Fibroblast of lung (primary cell): ENCODE measurements at regions not wholly inside any gene's neighbourhood (a gene's known extent, or its start where the extent isn't known, plus 50 kb on each side); places are given as distances from the start of the nearest gene placed in this dataset.

Source experiments
- DNase-seq, 2 donors: peaks; one replicate each; pipeline versions ENCODE4 v3.0.0 to v3.0.0-alpha.2; 2010; ENCODE audit warnings: low read depth in 2 of 2
- H2AFZ ChIP-seq: 2 replicates; pipeline ENCODE4 v1.5.1; 2012; ENCODE audit warnings: low read length, control low read depth, inconsistent platforms
- H3K27ac ChIP-seq: 2 replicates; pipeline ENCODE4 v1.5.1; 2011; ENCODE audit warnings: low read length, control low read depth; ENCODE audit not compliant: insufficient read depth
- H3K27me3 ChIP-seq: 2 replicates; pipeline ENCODE4 v1.5.1; 2011; ENCODE audit warnings: mild to moderate bottlenecking, low read length; ENCODE audit not compliant: control insufficient read depth, insufficient read depth
- H3K36me3 ChIP-seq: 2 replicates; pipeline ENCODE4 v1.5.1; 2011; ENCODE audit warnings: low read length; ENCODE audit not compliant: control insufficient read depth, insufficient read depth
- H3K4me1 ChIP-seq: 2 replicates; pipeline ENCODE4 v1.5.1; 2011; ENCODE audit warnings: low read length; ENCODE audit not compliant: control insufficient read depth, insufficient read depth; ENCODE audit errors: extremely low read depth
- H3K4me2 ChIP-seq: 2 replicates; pipeline ENCODE4 v1.5.1; 2011; ENCODE audit warnings: low read length, control low read depth; ENCODE audit not compliant: insufficient read depth; ENCODE audit errors: extremely low read depth
- H3K4me3 ChIP-seq, 4 experiments: fragments of 200-600 bp in 1 of 4; sonication (generic) in 1 of 4; replicated peaks in 1 of 4; 2 replicates each; pipeline ENCODE4 v1.5.1; 2011 to 2016; ENCODE audit warnings: low read length in 4 of 4, low read depth in 3 of 4, mild to moderate bottlenecking in 3 of 4, control low read depth in 2 of 4, inconsistent platforms in 1 of 4, mixed read lengths in 1 of 4; ENCODE audit not compliant: insufficient read depth in 1 of 4; ENCODE audit errors: control extremely low read depth in 1 of 4
- H3K79me2 ChIP-seq: 2 replicates; pipeline ENCODE4 v1.5.1; 2012; ENCODE audit warnings: mild to moderate bottlenecking, low read length, inconsistent platforms; ENCODE audit not compliant: control insufficient read depth, insufficient read depth
- H3K9ac ChIP-seq: 2 replicates; pipeline ENCODE4 v1.5.1; 2011; ENCODE audit warnings: mild to moderate bottlenecking, low read length, control low read depth; ENCODE audit not compliant: insufficient read depth
- H3K9me3 ChIP-seq: 2 replicates; pipeline ENCODE4 v1.5.1; 2012; ENCODE audit warnings: low read depth, low read length; ENCODE audit not compliant: control insufficient read depth, insufficient read depth
- H4K20me1 ChIP-seq: 2 replicates; pipeline ENCODE4 v1.5.1; 2011; ENCODE audit warnings: low read length; ENCODE audit not compliant: control insufficient read depth, insufficient read depth; ENCODE audit errors: extremely low read depth
- EZH2 ChIP-seq: IDR thresholded peaks from 2 replicates; pipeline ENCODE4 v1.5.1; 2012; ENCODE audit warnings: low read length, control low read depth, mild to moderate bottlenecking; ENCODE audit errors: missing control alignments
- TF ChIP-seq, protein P1 (sequence below), 2 donors: IDR thresholded peaks in 1 of 2; conservative IDR thresholded peaks in 1 of 2; 1 replicate in 1 of 2; 2 replicates in 1 of 2; pipeline ENCODE4 v1.5.1; 2011 to 2012; ENCODE audit warnings: low read length in 2 of 2, control low read depth in 1 of 2, inconsistent platforms in 1 of 2, low read depth in 1 of 2, mild to moderate bottlenecking in 1 of 2

DNA sequence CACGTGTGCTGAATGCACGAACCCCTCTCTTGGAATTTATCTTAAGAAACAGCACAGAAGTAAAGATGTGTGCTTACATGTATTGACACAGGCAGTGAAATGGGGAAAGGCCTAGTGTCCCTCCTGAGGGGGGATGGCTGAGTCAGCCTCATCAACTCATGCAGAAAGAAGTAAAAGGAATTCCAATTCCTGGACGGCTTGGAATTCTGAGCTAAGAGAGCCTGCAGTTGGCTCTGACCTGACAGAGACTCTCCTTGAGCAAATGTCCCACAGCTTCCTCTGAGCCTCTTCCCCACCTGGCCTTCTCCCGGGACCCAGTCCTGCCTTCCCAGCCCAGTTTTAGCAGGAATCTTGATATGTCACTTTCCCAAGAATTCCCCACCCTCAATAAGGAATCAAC is 542.4 kb upstream of the ADARB2 start:
- DNase-seq: peak in 1 of 2 donors; percentile 2
- no peaks in the 10 kb centered on the region for H4K20me1 ChIP-seq
- H3K36me3 ChIP-seq: no peaks in the 10 kb centered on the region
- no peak overlapping the region for H3K9ac ChIP-seq
- no peaks in the 10 kb centered on the region for H3K9me3 ChIP-seq
- H3K27me3 ChIP-seq: no peaks in the 10 kb centered on the region
- H3K4me2 ChIP-seq: no peak overlapping the region
- H2AFZ ChIP-seq: no peak overlapping the region
- no peaks in the 10 kb centered on the region for H3K79me2 ChIP-seq
- H3K4me3 ChIP-seq: no peak overlapping the region
- no peaks in the 10 kb centered on the region for H3K4me1 ChIP-seq
- TF ChIP-seq, protein P1, sequence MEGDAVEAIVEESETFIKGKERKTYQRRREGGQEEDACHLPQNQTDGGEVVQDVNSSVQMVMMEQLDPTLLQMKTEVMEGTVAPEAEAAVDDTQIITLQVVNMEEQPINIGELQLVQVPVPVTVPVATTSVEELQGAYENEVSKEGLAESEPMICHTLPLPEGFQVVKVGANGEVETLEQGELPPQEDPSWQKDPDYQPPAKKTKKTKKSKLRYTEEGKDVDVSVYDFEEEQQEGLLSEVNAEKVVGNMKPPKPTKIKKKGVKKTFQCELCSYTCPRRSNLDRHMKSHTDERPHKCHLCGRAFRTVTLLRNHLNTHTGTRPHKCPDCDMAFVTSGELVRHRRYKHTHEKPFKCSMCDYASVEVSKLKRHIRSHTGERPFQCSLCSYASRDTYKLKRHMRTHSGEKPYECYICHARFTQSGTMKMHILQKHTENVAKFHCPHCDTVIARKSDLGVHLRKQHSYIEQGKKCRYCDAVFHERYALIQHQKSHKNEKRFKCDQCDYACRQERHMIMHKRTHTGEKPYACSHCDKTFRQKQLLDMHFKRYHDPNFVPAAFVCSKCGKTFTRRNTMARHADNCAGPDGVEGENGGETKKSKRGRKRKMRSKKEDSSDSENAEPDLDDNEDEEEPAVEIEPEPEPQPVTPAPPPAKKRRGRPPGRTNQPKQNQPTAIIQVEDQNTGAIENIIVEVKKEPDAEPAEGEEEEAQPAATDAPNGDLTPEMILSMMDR (conservative IDR thresholded peaks at IDR 0.05 in 1 of 2, IDR thresholded peaks at IDR 0.05 in 1 of 2; ENCODE audit: low read depth in 1 of 2, low read length in 2 of 2): no peak
- TF ChIP-seq EZH2: no peak
- H3K27ac ChIP-seq: no peak overlapping the region

DNA sequence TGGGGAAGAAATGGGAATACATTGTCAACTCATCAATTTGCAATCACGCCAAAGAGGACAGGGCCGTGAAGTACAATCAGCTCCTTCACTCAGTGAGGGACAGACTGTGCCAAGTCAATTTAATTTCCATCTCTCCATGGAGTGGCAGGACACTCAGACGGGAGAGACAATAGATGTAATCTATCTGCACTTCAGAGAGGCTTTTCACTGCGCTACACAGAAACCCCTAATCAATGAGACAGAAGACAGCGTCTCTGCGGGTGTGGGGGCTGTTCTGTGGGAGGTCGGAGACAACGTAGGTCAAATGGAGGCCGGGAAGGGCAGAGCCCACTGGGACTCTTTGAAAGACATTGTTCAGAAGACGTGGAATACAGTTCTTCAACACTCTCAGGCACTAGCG is 541.0 kb upstream of the ADARB2 start:
- Histone ChIP-seq H3K36me3 (no peaks in the 10 kb centered on the region), H3K9ac (no peak overlapping the region), H3K27me3 (no peaks in the 10 kb centered on the region), H3K4me2 (no peak overlapping the region), H3K4me3 (no peak overlapping the region), H3K27ac (no peak overlapping the region), H2AFZ (no peak overlapping the region), H3K79me2 (no peaks in the 10 kb centered on the region), H3K4me1 (no peaks in the 10 kb centered on the region), H4K20me1 (no peaks in the 10 kb centered on the region), H3K9me3 (no peaks in the 10 kb centered on the region)
- DNase-seq: no peak
- TF ChIP-seq, protein P1 (conservative IDR thresholded peaks at IDR 0.05 in 1 of 2, IDR thresholded peaks at IDR 0.05 in 1 of 2; ENCODE audit: low read depth in 1 of 2, low read length in 2 of 2): no peak
- no peak for TF ChIP-seq EZH2

DNA sequence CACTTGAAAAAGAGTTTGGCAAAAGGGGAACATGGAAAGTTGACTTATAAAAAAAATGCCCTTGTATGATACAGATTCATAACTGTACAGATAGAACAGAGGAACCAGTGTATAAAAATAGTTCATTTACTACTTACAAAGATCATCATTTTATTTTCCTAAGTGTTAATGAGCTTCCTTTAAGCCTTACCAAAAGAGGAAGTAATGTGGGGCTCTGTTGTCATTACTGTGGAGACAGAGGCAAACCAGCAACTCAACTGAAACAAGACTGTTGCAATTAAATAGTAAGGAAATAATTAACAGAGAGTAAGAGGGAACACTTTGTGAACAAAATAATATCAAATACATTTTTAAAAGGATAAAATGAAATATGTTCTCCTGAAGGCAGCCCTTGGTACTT is 526.2 kb upstream of the ADARB2 start:
- TF ChIP-seq EZH2: no peak
- TF ChIP-seq, protein P1 (conservative IDR thresholded peaks at IDR 0.05 in 1 of 2, IDR thresholded peaks at IDR 0.05 in 1 of 2; ENCODE audit: low read depth in 1 of 2, low read length in 2 of 2): no peak
- Histone ChIP-seq H3K4me1 (no peaks in the 10 kb centered on the region), H4K20me1 (no peaks in the 10 kb centered on the region), H3K79me2 (no peaks in the 10 kb centered on the region), H3K36me3 (no peaks in the 10 kb centered on the region), H3K9ac (no peak overlapping the region), H3K4me3 (no peak overlapping the region), H2AFZ (no peak overlapping the region), H3K27me3 (no peaks in the 10 kb centered on the region), H3K27ac (no peak overlapping the region), H3K9me3 (no peaks in the 10 kb centered on the region), H3K4me2 (no peak overlapping the region)
- DNase-seq: no peak
